ENCODE measurements at regions not wholly inside any gene's neighbourhood (a gene's known extent, or its start where the extent isn't known, plus 50 kb on each side); places are given as distances from the start of the nearest gene placed in this dataset.
A peak's percentile ranks its signal among the peaks of the same experiment; 100 is the strongest.

DNA sequence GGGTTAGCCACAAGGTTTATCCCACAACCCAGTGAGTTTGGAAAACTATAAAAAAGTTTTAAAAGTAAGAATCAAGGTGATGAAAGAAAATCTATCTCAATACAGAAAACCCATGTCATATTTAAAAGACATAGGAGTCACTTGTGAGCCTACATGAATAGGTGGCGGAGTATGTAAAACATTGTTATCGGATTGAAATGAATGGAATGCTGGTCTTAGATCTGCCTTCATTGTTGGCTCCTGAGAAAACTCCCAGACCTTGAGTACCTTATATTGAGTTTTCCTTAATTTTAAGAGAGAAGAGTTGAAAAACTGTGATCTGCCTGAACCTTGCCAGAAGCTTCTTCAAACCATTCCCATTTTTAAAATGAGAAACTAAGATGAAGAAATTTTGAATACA is 551.1 kb downstream of the EFNA5 start:
- WGBS (ENCODE audit: extremely low coverage, insufficient read length, low lambda C conversion rate), result no CpG with 5 or more reads among the region's 2 CpGs
- no peaks in the 10 kb centered on the region for H4K20me1 ChIP-seq (ENCODE audit: control insufficient read depth, insufficient read depth, insufficient read length)
- H3K4me2 ChIP-seq (ENCODE audit: insufficient read depth, insufficient read length, low read length), result no peak overlapping the region
- H3K79me1 ChIP-seq (ENCODE audit: insufficient read depth, low read depth, low read length, poor library complexity, severe bottlenecking), result no peaks in the 10 kb centered on the region
- no peak overlapping the region for H3T11ph ChIP-seq (ENCODE audit: low read length)
- H3K36me3 Mint-ChIP-seq (ENCODE audit: insufficient read depth in 1 of 3, low read depth in 3 of 3), result no peaks in the 10 kb centered on the region
- H2AFZ ChIP-seq (ENCODE audit: low read length), result no peak overlapping the region
- H3K9ac ChIP-seq (ENCODE audit: extremely low read depth, insufficient read length, low read length), result no peak overlapping the region
- no peak overlapping the region for H3K27ac ChIP-seq (ENCODE audit: insufficient read length, low read depth, low read length)
- H3K4me3 Mint-ChIP-seq, result no peak overlapping the region
- no peak overlapping the region for H2BK120ac ChIP-seq (ENCODE audit: low read depth, low read length, poor library complexity, severe bottlenecking)
- no peak for DNase-seq
- no peaks in the 10 kb centered on the region for H3K27me3 Mint-ChIP-seq (ENCODE audit: low read depth)
- H2AK5ac ChIP-seq (ENCODE audit: insufficient read length, low read length), result no peak overlapping the region
- no peak overlapping the region for H2BK20ac ChIP-seq (ENCODE audit: low read depth, low read length, poor library complexity, severe bottlenecking)
- H3K4me1 ChIP-seq (ENCODE audit: insufficient read depth, low read length), result peaks cover 8% of the 10 kb centered on the region
- H3K9me3 Mint-ChIP-seq, result no peaks in the 10 kb centered on the region
- no peaks in the 10 kb centered on the region for H3K27me3 ChIP-seq (ENCODE audit: insufficient read depth, low read length)
- no peak overlapping the region for H4K8ac ChIP-seq (replicated peaks; ENCODE audit: insufficient read length, low read depth, low read length)
- no peaks in the 10 kb centered on the region for H3K79me2 ChIP-seq (ENCODE audit: insufficient read depth, low read length)
- H2BK5ac ChIP-seq (ENCODE audit: insufficient read length, low read length), result no peak overlapping the region
- no peaks in the 10 kb centered on the region for H3K9me3 ChIP-seq (ENCODE audit: control insufficient read depth, low read depth, low read length)
- TF ChIP-seq, protein P1, sequence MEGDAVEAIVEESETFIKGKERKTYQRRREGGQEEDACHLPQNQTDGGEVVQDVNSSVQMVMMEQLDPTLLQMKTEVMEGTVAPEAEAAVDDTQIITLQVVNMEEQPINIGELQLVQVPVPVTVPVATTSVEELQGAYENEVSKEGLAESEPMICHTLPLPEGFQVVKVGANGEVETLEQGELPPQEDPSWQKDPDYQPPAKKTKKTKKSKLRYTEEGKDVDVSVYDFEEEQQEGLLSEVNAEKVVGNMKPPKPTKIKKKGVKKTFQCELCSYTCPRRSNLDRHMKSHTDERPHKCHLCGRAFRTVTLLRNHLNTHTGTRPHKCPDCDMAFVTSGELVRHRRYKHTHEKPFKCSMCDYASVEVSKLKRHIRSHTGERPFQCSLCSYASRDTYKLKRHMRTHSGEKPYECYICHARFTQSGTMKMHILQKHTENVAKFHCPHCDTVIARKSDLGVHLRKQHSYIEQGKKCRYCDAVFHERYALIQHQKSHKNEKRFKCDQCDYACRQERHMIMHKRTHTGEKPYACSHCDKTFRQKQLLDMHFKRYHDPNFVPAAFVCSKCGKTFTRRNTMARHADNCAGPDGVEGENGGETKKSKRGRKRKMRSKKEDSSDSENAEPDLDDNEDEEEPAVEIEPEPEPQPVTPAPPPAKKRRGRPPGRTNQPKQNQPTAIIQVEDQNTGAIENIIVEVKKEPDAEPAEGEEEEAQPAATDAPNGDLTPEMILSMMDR (conservative IDR thresholded peaks at IDR 0.05), result no peak
- H2BK12ac ChIP-seq (ENCODE audit: insufficient read length, low read depth, low read length), result no peak overlapping the region
- H2BK15ac ChIP-seq (ENCODE audit: low read depth, low read length), result no peak overlapping the region
- H3K4me1 Mint-ChIP-seq, result peaks cover 38 to 45% of the 10 kb centered on the region in 2 experiments
- H3K23me2 ChIP-seq (ENCODE audit: insufficient read length, low read depth, low read length, poor library complexity, severe bottlenecking), result peaks cover 3% of the 10 kb centered on the region
- H3K27ac Mint-ChIP-seq, result peak overlapping the region in 1 of 3 experiments; percentile 71; a peak in 1 of 7 replicates
- no peak overlapping the region for H4K5ac ChIP-seq (ENCODE audit: insufficient read length, low read depth, low read length)
- H3K4ac ChIP-seq (ENCODE audit: low read depth, low read length), result no peak overlapping the region
- no peak overlapping the region for H3K23ac ChIP-seq (ENCODE audit: insufficient read length, low read depth, low read length)
- H4K91ac ChIP-seq (ENCODE audit: insufficient read length, low read depth, low read length), result no peak overlapping the region
- no peak overlapping the region for H3K14ac ChIP-seq (ENCODE audit: insufficient read depth, low read length)
- no peak overlapping the region for H3K56ac ChIP-seq (ENCODE audit: insufficient read length, low read depth, low read length)
- H3K18ac ChIP-seq (ENCODE audit: insufficient read length, low read depth, low read length), result no peak overlapping the region
